Prostate gland (tissue), 2 donors: ENCODE measurements at regions not wholly inside any gene's neighbourhood (a gene's known extent, or its start where the extent isn't known, plus 50 kb on each side); places are given as distances from the start of the nearest gene placed in this dataset.

Experiments used
- DNase-seq: peaks from one replicate; pipeline ENCODE4 v3.0.0-alpha.2; 2019; ENCODE audit warnings: low spot score
- H3K27ac ChIP-seq, 2 donors: fragments of 200-600 bp; sonication (generic); 2 replicates each; pipeline ENCODE4 v1.5.1; 2017 to 2019
- H3K27me3 ChIP-seq: fragments of 200-600 bp; sonication (generic); replicated peaks from 2 replicates; pipeline ENCODE4 v1.5.1; 2019; ENCODE audit not compliant: insufficient read depth
- H3K36me3 ChIP-seq, 2 donors: fragments of 200-600 bp; sonication (generic); 1 replicate in 1 of 2; 2 replicates in 1 of 2; pipeline versions ENCODE4 v1.5.1 to v1.8.1; 2017 to 2019
- H3K4me1 ChIP-seq: fragments of 200-600 bp; sonication (generic); replicated peaks from 2 replicates; pipeline ENCODE4 v1.5.1; 2019
- H3K4me3 ChIP-seq, 2 donors: fragments of 200-600 bp; sonication (generic); 2 replicates each; pipeline ENCODE4 v1.5.1; 2017 to 2019
- H3K9me3 ChIP-seq: fragments of 200-600 bp; sonication (generic); 2 replicates; pipeline ENCODE4 v1.5.1; 2017
- CTCF ChIP-seq, 4 experiments: fragments of 200-600 bp in 2 of 4; fragments of 450-650 bp in 2 of 4; sonication (generic) in 2 of 4; IDR thresholded peaks; 1 replicate in 3 of 4; 2 replicates in 1 of 4; pipeline ENCODE4 v1.5.1; 2016 to 2019; ENCODE audit warnings: antibody characterized with exemption in 4 of 4, mild to moderate bottlenecking in 2 of 4, moderate library complexity in 2 of 4
- POLR2A ChIP-seq: fragments of 450-650 bp; IDR thresholded peaks from one replicate; pipeline ENCODE4 v1.6.1; 2016; ENCODE audit warnings: antibody characterized with exemption, mild to moderate bottlenecking
- POLR2AphosphoS5 ChIP-seq: sonication (generic); formaldehyde crosslinking; IDR thresholded peaks from one replicate; pipeline ENCODE4 v1.6.1; 2017; ENCODE audit warnings: antibody characterized with exemption
- WGBS: methylation state at CpG from one replicate; pipeline ENCODE4 v1.1.5; 2018; 5-methylcytosine and 5-hydroxymethylcytosine counted together
- intact Hi-C: fragments of 100-400 bp; cut with DNase I; formaldehyde crosslinking; loops from one replicate; pipeline ENCODE4 v1.14.2; 2022

DNA sequence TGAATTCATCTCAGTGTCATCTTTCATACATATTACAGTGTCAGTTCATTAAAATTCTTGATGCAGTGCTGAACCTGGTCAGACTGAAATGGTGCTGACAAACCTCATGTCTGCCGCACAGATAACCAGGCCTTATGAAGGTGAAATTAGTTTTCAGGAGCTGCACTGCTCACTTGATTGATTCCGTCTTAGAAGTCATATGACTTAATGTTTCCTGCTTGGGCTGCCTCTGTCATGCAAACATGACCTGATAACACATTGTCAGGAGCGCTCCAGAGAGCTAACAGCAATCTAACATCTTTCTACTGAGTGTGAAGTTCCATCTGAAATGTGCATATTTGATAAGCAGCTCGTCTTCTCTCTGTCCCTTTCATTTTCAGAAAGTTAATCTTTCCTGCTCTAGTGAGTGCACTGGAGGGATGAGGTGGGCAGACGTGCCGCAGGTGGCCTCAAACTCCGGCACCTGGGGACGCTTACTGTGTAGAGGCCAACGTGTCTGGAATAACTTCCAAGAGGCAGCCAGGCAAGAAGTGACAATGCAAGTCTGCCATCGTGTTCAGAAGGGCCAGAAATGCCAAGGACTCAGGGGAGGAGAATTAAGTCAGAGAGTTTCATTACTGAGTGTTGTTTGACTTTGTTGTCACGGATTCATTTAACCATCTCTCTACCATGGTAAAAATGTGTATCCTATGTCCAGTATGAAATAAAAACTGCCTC is 592.1 kb downstream of the TLE1 start:
- H3K27ac ChIP-seq = peak overlapping the region in 1 of 2 donors; percentile 32

DNA sequence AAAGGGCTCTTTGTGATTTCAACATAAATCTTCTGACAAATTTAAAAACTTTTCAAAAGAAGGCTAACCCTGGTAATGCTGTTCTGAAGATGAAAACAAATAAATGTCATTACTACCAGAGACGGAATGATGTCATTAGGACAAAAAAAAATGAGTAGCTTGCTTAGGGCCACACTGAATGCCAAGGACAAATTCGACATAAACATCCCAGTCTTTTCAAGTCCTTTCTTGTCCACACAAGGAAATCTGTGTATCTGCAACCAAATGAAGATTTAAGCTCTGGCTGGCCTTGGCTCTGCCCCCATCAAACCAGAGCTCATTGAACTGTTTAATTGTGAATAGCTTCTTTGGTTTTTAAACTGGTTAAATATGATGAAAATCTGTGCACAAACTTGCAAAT is 592.7 kb downstream of the TLE1 start:
- Histone ChIP-seq H3K27ac (peak overlapping the region in 1 of 2 donors; percentile 32), H3K27me3 (no peaks in the 10 kb centered on the region), H3K9me3 (no peaks in the 10 kb centered on the region), H3K4me3 (no peak overlapping the region), H3K4me1 (no peaks in the 10 kb centered on the region), H3K36me3 (no peaks in the 10 kb centered on the region)
- WGBS = 16% methylated on average over 2 of the region's 2 CpGs
- TF ChIP-seq CTCF (IDR thresholded peaks at IDR 0.05) (no peak), POLR2A (no peak), POLR2AphosphoS5 (peak; percentile 61)
- intact Hi-C loops = no loop called here
- DNase-seq = peak; percentile 37

More for the DNA sequence above, 592.1 kb downstream of the TLE1 start:
- DNase-seq = no peak
- intact Hi-C loops = no loop called here
- Histone ChIP-seq H3K4me3 (no peak overlapping the region), H3K4me1 (no peaks in the 10 kb centered on the region), H3K27me3 (no peaks in the 10 kb centered on the region), H3K36me3 (no peaks in the 10 kb centered on the region), H3K9me3 (no peaks in the 10 kb centered on the region)
- TF ChIP-seq CTCF (IDR thresholded peaks at IDR 0.05) = no peak
- no peak for TF ChIP-seq POLR2A
- TF ChIP-seq POLR2AphosphoS5 = no peak
- WGBS = 74% methylated on average over 11 of the region's 11 CpGs

DNA sequence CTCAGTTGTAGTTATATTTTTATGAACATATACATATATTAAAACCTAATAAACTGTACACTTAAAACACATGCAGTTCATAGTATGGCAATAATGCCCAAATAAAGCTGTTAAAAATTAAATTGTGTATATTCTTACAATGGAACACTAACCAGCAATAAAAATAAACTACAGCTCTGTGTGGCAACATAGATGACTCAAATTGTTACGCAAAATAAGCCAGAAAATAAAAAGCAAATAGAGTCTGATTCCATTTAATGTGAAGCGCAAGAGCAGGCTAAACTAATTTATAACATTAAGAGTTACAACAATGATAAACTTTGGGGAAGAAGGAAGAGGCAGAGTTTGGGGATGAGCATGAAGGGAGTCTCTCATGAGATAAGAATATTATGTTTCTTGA is 597.3 kb downstream of the TLE1 start:
- Histone ChIP-seq H3K27me3 (no peaks in the 10 kb centered on the region), H3K4me3 (no peak overlapping the region), H3K27ac (no peak overlapping the region), H3K9me3 (no peaks in the 10 kb centered on the region), H3K4me1 (no peaks in the 10 kb centered on the region), H3K36me3 (no peaks in the 10 kb centered on the region)
- intact Hi-C loops = no loop called here
- TF ChIP-seq CTCF (IDR thresholded peaks at IDR 0.05) (no peak), POLR2A (no peak), POLR2AphosphoS5 (no peak)
- WGBS = 97% methylated on average over 2 of the region's 2 CpGs
- DNase-seq = no peak

DNA sequence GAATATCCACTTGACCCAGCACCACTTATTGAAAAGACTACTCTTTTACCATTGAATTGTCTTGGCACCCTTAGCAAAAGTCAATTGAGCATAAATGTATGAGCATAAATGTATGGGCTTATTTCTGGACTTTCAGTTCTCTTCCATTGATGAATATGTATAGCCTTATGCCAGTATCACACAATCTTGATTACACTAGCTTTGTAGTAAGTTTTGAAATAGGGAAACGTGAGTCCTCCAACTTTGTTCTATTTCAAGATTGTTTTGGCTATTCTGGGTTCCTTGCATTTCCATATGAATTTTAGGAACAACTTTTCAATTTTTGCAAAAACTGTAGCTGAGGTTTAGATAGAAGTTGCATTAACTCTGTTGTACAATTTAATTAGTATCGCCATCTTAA is 601.0 kb downstream of the TLE1 start:
- TF ChIP-seq CTCF (IDR thresholded peaks at IDR 0.05) (no peak), POLR2A (no peak), POLR2AphosphoS5 (no peak)
- H3K27me3 ChIP-seq = no peaks in the 10 kb centered on the region
- H3K4me1 ChIP-seq = no peaks in the 10 kb centered on the region
- intact Hi-C loops = loop anchor here (10.0 kb wide), 1 partner anchor 596 kb away; the partner anchor contains the start of gene TLE1
- H3K4me3 ChIP-seq = no peak overlapping the region
- H3K27ac ChIP-seq = no peak overlapping the region
- no peak for DNase-seq
- 96% methylated on average over 2 of the region's 2 CpGs for WGBS
- no peaks in the 10 kb centered on the region for H3K36me3 ChIP-seq
- no peaks in the 10 kb centered on the region for H3K9me3 ChIP-seq

DNA sequence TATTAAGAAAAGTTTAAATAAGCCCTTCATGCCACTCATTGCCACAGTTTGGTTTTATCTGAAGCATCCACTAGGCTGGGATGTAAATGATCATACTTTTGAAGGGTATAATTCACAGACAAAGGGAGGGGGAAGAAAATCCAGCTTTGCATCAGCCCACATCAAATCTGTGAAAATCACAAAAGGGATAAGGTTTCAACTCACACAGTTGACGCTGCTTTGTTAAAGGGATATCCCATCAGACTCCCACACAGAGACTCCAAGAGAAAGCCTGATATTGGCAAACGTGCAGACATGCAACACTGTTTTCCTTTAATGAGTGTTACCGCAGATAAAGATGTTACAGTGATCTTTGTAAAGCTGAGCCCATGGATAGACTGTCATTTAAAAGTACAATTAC is 602.9 kb downstream of the TLE1 start:
- Histone ChIP-seq H3K4me1 (no peaks in the 10 kb centered on the region), H3K4me3 (no peak overlapping the region), H3K27ac (no peak overlapping the region), H3K27me3 (no peaks in the 10 kb centered on the region), H3K9me3 (no peaks in the 10 kb centered on the region), H3K36me3 (no peaks in the 10 kb centered on the region)
- TF ChIP-seq POLR2AphosphoS5 = no peak
- no peak for TF ChIP-seq CTCF (IDR thresholded peaks at IDR 0.05)
- no peak for TF ChIP-seq POLR2A
- WGBS = 42% methylated on average over 3 of the region's 3 CpGs
- intact Hi-C loops = loop anchor here (10.0 kb wide), 1 partner anchor 598 kb away; the partner anchor contains the start of gene TLE1
- DNase-seq = no peak
